GM23248 (cell line): ENCODE measurements at regions not wholly inside any gene's neighbourhood (a gene's known extent, or its start where the extent isn't known, plus 50 kb on each side); places are given as distances from the start of the nearest gene placed in this dataset.

Experiments used
- DNase-seq: peaks from one replicate; pipeline ENCODE4 v3.0.0-alpha.2; 2015
- H2AFZ ChIP-seq: fragments of 200-600 bp; sonication (generic); 2 replicates; pipeline ENCODE4 v1.6.1; 2016; ENCODE audit warnings: antibody characterized with exemption
- H3F3A ChIP-seq: fragments of 200-600 bp; sonication (generic); 2 replicates; pipeline ENCODE4 v1.6.1; 2016; ENCODE audit warnings: mild to moderate bottlenecking, antibody characterized with exemption, mixed run types; ENCODE audit not compliant: insufficient read depth
- H3K27ac ChIP-seq: fragments of 200-600 bp; sonication (generic); 2 replicates; pipeline ENCODE4 v1.5.1; 2016; ENCODE audit warnings: mild to moderate bottlenecking
- H3K27me3 ChIP-seq: fragments of 200-600 bp; sonication (generic); replicated peaks from 2 replicates; pipeline ENCODE4 v1.6.1; 2016; ENCODE audit warnings: mild to moderate bottlenecking; ENCODE audit not compliant: insufficient read depth
- H3K36me3 ChIP-seq: fragments of 200-600 bp; sonication (generic); 2 replicates; pipeline ENCODE4 v1.6.1; 2016; ENCODE audit warnings: low read depth, mild to moderate bottlenecking
- H3K4me1 ChIP-seq: fragments of 200-600 bp; sonication (generic); 2 replicates; pipeline ENCODE4 v1.6.1; 2016; ENCODE audit warnings: mild to moderate bottlenecking; ENCODE audit not compliant: insufficient read depth
- H3K4me2 ChIP-seq: fragments of 200-600 bp; sonication (generic); one replicate; pipeline ENCODE4 v1.6.1; 2016; ENCODE audit warnings: mild to moderate bottlenecking; ENCODE audit not compliant: unreplicated experiment
- H3K4me3 ChIP-seq: fragments of 200-600 bp; sonication (generic); 2 replicates; pipeline ENCODE4 v1.5.1; 2016; ENCODE audit warnings: mild to moderate bottlenecking
- H3K79me2 ChIP-seq: fragments of 200-600 bp; sonication (generic); 2 replicates; pipeline ENCODE4 v1.6.1; 2016; ENCODE audit warnings: mild to moderate bottlenecking; ENCODE audit not compliant: insufficient read depth
- H3K9ac ChIP-seq: fragments of 200-600 bp; sonication (generic); 2 replicates; pipeline ENCODE4 v1.6.1; 2016; ENCODE audit warnings: mild to moderate bottlenecking
- H3K9me2 ChIP-seq: fragments of 200-600 bp; sonication (generic); 2 replicates; pipeline ENCODE4 v1.6.1; 2016; ENCODE audit warnings: mixed run types, mild to moderate bottlenecking, moderate library complexity; ENCODE audit not compliant: insufficient read depth
- H3K9me3 ChIP-seq: fragments of 200-600 bp; sonication (generic); one replicate; pipeline ENCODE4 v1.6.1; 2017; ENCODE audit warnings: low read depth
- H4K20me1 ChIP-seq: fragments of 200-600 bp; sonication (generic); 2 replicates; pipeline ENCODE4 v1.6.0; 2016; ENCODE audit not compliant: insufficient read depth
- EZH2 ChIP-seq: fragments of 200-600 bp; sonication (generic); IDR thresholded peaks from 2 replicates; pipeline ENCODE4 v1.6.1; 2018; ENCODE audit warnings: antibody characterized with exemption, mild to moderate bottlenecking; ENCODE audit not compliant: insufficient read depth, poor library complexity, severe bottlenecking
- EZH2phosphoT487 ChIP-seq: fragments of 200-600 bp; sonication (generic); IDR thresholded peaks from 2 replicates; pipeline ENCODE4 v1.6.1; 2018; ENCODE audit warnings: antibody characterized with exemption, moderate library complexity, mild to moderate bottlenecking, low read depth; ENCODE audit not compliant: insufficient read depth
- WGBS, 2 experiments: methylation state at CpG; one replicate each; pipeline ENCODE4 v1.1.6; 2015 to 2017; ENCODE audit warnings: low lambda C conversion rate in 2 of 2, low coverage in 1 of 2; ENCODE audit errors: missing lambda C conversion rate in 2 of 2; 5-methylcytosine and 5-hydroxymethylcytosine counted together
- in situ Hi-C: fragments of 300-500 bp; cut with MboI; formaldehyde crosslinking; loops from 2 replicates; pipeline ENCODE4 v1.15.0; 2020

DNA sequence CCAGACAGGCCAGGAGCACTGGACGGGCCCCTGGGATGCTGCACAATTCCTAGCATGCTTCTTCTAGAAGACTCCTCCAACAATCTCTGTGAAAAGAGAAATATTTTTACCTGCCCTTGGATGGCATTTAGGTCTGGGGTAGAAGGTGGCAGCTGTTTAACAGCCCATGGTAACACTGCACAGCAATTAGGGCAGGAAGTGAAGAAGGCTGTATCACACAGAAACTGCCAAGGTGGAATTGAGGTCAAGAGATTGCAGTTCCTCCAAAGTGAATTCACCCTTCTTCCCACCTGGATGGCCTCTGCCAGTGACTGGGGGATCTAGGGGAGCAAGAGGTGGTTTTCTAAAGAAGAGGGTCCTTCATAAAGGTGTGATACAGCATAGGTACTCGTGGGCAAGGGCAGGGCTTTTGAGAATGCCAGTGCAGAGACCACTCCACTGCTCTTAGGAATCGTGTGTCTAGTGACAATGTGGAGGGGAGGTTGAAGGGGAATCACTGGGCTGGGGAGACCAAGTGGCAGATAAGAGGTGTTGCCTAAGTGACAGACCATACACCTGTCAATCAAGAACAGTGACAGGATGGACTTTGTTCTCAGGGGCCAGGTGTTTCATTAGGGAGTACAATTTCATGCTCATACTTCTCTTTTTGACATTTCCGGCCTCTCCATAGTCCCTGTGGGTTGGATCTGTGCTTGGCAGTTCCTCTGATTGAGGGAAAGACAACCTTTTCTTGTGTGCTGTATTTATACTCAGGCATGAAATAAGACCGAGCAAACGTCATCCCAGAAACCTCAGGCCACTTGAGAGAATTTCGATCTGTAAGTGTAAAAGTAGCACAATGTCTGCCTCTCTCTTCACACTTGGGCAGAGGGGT lies 83.5 kb upstream of the BCL6 start:
- no peaks in the 10 kb centered on the region for H3K36me3 ChIP-seq
- no peak overlapping the region for H2AFZ ChIP-seq
- no peak for DNase-seq
- H3K27ac ChIP-seq = no peak overlapping the region
- H3K4me3 ChIP-seq = no peak overlapping the region
- in situ Hi-C loops = no loop called here
- 83 to 89% methylated on average over 7 of the region's 7 CpGs for WGBS, 2 experiments
- no peaks in the 10 kb centered on the region for H3K79me2 ChIP-seq
- H3K27me3 ChIP-seq = no peaks in the 10 kb centered on the region
- no peaks in the 10 kb centered on the region for H3K9me3 ChIP-seq
- H3K9ac ChIP-seq = no peak overlapping the region
- TF ChIP-seq EZH2 (no peak), EZH2phosphoT487 (no peak)
- no peak overlapping the region for H3K4me2 ChIP-seq
- no peaks in the 10 kb centered on the region for H3F3A ChIP-seq
- H4K20me1 ChIP-seq = no peaks in the 10 kb centered on the region
- no peaks in the 10 kb centered on the region for H3K4me1 ChIP-seq
- no peaks in the 10 kb centered on the region for H3K9me2 ChIP-seq

- Histone ChIP-seq H3K27ac (no peak overlapping the region), H3K4me3 (no peak overlapping the region), H3K79me2 (no peaks in the 10 kb centered on the region), H3K4me2 (no peak overlapping the region), H3F3A (no peaks in the 10 kb centered on the region), H3K9ac (no peak overlapping the region), H3K36me3 (no peaks in the 10 kb centered on the region), H3K27me3 (no peaks in the 10 kb centered on the region), H3K4me1 (no peaks in the 10 kb centered on the region), H4K20me1 (no peaks in the 10 kb centered on the region), H3K9me3 (no peaks in the 10 kb centered on the region), H2AFZ (no peak overlapping the region), H3K9me2 (no peaks in the 10 kb centered on the region)
- 96 to 100% methylated on average over 1 of the region's 1 CpG for WGBS, 2 experiments
- DNase-seq = no peak
- TF ChIP-seq EZH2phosphoT487 (no peak), EZH2 (no peak)
- in situ Hi-C loops = no loop called here
These were observed 84.9 kb upstream of the BCL6 start for GRCh38 chr3:187830181-187830580.

DNA sequence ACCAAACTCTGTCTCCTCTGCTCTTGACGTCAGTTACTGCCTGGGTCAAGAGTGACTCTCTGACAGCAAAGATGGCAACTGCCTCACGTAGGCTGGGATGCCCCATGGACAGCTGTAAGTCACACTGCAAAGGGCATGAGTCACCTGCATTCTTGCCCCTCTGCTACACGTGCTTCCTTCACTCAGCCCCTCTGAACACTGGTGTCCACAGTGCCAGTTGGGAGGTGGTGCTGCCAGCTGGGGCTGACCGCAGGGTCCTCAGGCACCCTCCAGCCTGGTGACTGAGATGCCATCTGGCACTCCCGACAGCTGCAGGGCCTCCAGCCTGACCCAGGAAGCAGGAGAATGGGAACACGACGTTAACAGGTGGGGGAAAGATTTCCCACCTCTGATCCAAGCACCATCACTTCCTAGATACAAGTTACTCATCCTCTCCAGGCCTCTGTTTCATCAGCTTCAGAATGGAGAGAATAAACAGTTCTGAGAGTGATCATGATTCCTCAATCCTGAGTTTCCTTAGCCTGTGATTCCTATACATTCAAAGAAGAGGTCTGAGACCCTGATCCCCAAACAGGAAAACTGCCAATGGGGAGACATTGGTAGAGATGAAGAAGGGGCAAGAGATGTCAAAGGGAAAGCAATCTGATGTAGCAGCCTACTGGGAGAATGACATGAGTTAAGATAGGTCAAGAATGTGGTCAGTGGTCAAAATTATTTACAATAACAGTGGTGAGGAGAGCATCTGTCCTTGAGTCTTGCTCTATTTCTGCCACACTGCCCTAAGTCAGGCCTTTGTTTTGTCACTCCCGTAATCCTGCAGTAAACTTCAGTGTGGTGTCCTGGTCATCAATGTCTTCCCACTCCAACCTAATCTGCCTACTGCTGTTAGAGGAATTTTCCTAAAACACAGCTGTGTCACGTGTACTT lies 86.1 kb upstream of the BCL6 start:
- in situ Hi-C loops = no loop called here
- no peaks in the 10 kb centered on the region for H3K27me3 ChIP-seq
- H3K4me1 ChIP-seq = no peaks in the 10 kb centered on the region
- no peak overlapping the region for H2AFZ ChIP-seq
- TF ChIP-seq EZH2phosphoT487 (no peak), EZH2 (no peak)
- H3K79me2 ChIP-seq = no peaks in the 10 kb centered on the region
- H3K27ac ChIP-seq = no peak overlapping the region
- H3K9ac ChIP-seq = no peak overlapping the region
- no peaks in the 10 kb centered on the region for H4K20me1 ChIP-seq
- DNase-seq = no peak
- WGBS, 2 experiments = 84 to 85% methylated on average over 9 of the region's 9 CpGs
- no peaks in the 10 kb centered on the region for H3K36me3 ChIP-seq
- no peaks in the 10 kb centered on the region for H3K9me3 ChIP-seq
- H3K9me2 ChIP-seq = no peaks in the 10 kb centered on the region
- no peak overlapping the region for H3K4me3 ChIP-seq
- no peak overlapping the region for H3K4me2 ChIP-seq
- no peaks in the 10 kb centered on the region for H3F3A ChIP-seq

DNA sequence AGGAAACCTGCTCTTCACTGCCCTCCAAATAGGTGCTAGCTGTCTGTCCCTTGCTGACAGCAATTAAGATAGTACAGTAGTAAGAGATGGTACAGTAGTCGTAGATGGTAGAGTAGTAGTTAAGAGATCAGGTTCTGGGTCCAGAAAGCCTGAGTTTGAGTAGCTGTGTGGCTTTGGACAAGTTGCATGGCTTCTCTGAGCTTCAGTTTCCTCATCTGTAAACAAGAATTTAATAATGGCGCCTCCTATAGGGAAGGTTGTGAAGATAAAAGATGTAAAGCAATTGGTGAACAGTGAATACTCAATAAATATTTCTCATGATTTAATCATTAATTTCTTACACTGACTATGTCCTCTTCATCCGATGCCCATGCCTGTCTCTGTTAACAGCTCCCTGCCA lies 86.9 kb upstream of the BCL6 start:
- Histone ChIP-seq H3K9me3 (no peaks in the 10 kb centered on the region), H3K27me3 (no peaks in the 10 kb centered on the region), H3K27ac (no peak overlapping the region), H3K4me1 (no peaks in the 10 kb centered on the region), H3F3A (no peaks in the 10 kb centered on the region), H3K4me3 (no peak overlapping the region), H2AFZ (no peak overlapping the region), H4K20me1 (no peaks in the 10 kb centered on the region), H3K4me2 (no peak overlapping the region), H3K9me2 (no peaks in the 10 kb centered on the region), H3K9ac (no peak overlapping the region), H3K36me3 (no peaks in the 10 kb centered on the region), H3K79me2 (no peaks in the 10 kb centered on the region)
- in situ Hi-C loops = no loop called here
- DNase-seq = no peak
- TF ChIP-seq EZH2 (no peak), EZH2phosphoT487 (no peak)
- 86 to 93% methylated on average over 3 of the region's 3 CpGs for WGBS, 2 experiments
